ENCODE measurements at regions not wholly inside any gene's neighbourhood (a gene's known extent, or its start where the extent isn't known, plus 50 kb on each side); places are given as distances from the start of the nearest gene placed in this dataset.
A peak's percentile ranks its signal among the peaks of the same experiment; 100 is the strongest.
"Not testable (repeated sequence)": the region's sequence is repeated elsewhere in the genome, so short reads cannot be mapped to it uniquely, and the experiment has no call there.

DNA sequence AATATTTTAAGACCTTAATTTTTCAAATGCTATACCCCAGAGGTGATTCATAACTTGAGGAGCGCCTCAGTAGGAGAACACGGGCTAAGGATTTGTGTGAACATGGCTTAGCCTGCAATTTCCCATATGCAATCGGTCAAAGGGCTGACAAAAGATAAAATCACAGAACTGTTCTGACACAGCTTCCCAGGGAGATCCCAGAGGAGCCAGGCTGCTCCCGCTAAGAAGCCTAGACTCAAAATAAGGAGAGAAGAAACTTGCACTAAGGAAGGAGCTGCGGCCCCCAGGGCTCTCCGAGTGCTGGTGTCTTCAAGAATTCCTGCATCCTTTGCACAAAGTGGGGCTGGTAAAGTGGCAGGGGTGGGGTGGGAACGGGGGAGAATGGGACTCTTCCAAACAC, 106.3 kb upstream of the DLG1 start:
- DNase-seq, result no peak

DNA sequence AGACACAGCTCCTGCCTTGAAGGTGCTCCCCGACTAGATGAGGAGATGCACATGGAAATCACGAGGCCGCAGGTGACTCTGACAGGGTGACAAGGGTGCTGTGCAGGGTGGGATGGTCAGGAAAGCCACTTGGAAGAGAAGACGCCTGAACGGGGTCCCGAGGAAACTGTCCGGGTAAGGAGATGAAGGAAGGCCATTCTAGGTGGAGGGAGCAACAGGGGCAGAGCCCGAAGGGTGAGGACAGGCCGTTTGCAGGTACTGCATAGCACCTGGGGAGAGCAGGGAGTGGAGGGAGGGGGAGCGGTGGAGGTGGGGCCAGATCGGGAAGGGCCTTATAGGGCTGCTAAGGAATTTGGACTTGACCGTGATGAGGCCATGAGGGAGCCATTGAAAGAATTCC, 105.6 kb upstream of the DLG1 start:
- DNase-seq, result no peak

DNA sequence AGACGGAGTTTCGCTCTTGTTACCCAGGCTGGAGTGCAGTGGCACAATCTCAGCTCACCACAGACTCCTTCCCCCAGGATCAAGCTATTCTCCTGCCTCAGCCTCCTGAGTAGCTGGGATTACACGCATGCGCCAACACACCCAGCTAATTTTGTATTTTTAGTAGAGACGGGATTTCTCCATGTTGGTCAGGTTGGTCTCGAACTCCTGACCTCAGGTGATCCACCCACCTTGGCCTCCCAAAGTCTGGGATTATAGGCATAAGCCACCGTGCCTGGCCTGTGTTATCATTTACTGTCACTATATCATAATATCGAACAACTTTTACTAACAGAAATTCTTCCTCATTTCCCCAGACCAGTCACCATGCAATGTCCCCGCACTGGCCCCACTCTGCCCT, 104.0 kb upstream of the DLG1 start:
- not testable (repeated sequence) for DNase-seq

DNA sequence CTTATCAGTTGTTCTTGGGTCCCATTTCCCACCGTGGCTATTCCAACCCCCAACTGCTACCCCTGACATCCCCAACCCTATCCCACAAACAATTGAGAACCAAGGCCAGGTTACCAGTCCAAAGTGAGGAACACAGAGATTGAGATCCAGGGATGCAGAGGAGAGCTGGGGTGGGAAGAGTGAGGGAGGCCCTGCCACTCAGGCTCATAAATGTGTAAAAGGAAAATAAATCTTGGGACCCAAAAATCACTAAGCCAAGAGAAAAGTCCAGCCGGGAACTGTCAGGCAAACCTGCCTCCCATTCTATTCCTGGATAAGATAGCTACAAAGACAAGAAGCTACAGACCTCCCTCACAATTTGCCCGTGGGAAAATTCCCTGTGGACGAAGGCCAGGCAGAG, 101.1 kb upstream of the DLG1 start:
- DNase-seq, result no peak

DNA sequence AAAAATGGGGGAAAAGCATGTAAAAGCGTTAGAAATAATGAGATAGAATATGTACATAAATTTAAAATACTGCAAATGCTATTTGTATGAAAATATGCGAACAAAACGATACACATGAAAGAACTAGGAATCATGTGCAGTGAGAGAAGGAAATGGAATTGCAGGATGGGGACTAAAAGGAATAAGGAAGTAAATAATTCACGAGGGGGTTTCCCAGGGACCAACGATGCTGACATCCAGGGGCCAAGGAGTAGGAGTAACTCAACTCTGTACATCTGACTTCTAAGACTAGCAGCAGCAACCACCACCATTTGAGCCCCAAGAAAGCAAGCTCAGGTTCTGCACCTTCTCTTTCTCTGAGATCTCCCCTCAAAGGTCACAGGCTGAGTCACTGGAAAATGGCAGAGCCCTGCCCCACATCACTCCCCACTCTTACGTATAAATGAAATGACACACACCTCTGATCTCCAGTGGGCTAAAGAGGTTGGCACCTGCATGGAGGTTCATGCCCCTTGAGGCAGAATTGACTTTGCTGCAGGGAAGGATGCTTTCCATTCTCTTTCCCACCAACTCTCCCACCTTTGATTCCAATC, 100.0 kb upstream of the DLG1 start:
- no peak for DNase-seq

DNA sequence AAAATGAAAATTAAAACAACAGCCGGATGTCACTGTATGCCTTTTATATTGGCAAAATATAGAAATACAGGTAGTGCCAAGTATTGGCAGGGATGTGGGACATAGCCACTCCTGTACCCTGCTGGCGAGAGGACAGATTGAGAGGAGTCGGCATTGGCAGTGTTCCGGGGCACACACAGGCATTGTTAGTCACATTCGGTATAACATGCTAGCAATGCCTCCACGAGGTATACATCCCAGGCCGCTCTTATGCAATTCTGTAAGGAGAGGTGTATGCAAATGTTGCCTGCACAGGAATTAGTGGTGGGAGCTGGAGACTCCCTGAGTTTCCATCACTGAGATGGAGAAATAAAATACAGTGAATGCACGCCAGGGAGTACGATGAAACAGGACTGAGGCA, 99.4 kb upstream of the DLG1 start:
- no peak for DNase-seq

DNA sequence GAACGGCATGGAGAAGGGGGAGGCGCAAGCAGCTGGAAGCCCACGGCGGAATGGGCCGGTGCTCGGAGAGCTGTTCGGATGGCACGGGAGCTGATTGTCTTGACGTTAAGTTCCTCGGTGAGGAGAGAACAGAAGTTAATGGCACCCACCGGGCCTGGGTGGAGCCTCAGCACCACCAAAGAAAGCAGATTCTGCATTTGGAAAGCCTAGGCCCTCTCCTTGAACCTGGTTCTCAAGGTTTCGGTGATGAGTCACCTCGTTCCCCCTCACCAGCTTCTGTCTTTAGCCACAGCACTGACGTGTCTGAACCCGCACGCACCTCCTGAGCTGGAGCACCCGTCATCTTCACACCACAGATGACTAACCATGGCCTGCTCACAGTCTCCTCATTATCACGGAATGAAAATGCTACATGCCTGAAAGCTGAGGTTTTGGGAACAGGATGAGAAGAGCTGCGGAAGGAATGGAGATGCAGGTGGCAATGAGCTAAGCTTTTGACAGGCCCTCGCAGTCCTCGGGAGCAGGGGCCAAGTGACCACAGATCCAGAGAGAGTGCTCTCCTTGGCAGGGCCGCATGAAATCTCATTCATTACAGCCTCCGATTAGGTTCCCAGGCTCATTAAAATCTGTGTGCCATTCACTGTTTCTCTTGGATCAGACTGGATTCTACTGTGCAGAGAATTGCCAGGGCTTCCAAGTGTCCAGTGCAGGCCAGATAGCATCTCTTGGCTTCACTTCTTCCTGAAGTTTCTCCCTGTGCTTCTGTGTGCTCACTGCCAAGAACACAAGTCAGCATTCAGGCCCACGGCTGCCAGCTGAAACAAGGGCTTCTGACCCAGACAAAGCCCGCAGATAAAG, 96.3 kb upstream of the DLG1 start:
- no peak for DNase-seq

DNA sequence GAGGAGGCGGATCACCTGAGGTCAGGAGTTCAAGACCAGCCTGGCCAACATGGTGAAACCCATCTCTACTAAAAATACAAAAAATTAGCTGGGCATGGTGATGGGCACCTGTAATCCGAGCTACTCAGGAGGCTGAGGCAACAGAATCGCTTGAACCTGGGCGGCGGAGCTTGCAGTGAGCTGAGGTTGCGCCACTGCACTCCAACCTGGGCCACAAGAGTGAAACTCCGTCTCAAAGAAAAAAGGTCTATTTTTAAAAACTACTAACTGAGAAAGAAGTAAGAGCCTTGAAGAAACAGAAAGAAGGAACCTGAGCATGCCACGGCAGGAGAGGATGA, 95.7 kb upstream of the DLG1 start:
- DNase-seq, result not testable (repeated sequence)

DNA sequence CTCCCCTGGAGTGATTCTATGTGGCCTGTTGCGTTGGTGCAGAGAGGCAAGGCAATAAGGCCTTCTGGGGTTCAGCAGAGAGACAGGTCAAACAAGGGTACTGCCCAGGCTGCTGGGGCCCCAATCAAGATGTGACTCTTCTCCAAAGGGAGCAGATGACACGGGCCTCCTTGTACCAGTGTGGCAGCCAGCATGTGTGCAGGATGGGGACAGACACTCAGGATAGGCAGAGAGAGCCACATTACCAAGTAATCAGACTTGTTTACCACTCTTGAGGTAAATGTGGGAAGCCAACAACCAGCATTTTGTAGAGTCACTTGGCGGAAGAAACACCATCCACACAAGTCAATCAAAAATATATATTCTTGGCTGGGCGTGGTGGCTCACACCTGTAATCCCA, 95.3 kb upstream of the DLG1 start:
- no peak for DNase-seq

DNA sequence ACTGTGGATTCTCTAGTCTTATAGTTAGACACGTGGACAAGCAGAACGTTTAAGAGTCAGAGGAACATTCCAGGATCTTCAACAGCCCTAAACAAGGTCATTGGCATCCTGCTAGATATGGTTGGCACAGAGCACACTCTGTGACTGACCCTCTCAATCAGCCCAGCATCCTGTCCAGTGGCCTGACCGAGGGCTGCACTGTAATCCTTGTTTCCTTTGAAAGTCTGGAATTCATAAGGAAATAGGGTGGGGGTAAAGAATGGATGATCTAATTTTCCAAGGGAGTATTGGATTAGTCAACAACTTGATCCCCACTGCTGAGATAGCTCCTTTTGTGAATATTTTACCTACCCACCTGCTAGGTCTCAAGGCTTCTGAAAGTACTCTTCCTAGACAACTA, 94.5 kb upstream of the DLG1 start:
- no peak for DNase-seq

DNA sequence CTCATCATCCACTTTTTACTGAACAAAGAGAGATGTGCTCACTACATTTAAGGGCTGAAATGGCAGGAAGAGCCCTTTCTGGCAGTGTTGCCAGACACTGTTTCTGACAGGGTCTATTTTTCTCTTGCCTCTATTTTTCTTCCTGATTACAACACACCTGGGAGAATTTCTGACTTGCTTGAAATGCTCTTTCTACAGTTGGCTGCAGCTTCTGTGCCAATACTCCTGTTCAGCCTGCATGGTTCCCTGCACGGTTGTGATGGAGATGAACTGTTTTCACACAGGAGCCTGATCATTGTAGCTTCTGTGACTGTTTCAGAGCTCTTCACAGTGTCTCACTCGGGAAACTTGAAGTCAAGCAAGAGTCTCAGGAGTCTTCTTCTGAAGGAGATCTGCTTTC, 83.0 kb upstream of the DLG1 start:
- DNase-seq, result no peak

DNA sequence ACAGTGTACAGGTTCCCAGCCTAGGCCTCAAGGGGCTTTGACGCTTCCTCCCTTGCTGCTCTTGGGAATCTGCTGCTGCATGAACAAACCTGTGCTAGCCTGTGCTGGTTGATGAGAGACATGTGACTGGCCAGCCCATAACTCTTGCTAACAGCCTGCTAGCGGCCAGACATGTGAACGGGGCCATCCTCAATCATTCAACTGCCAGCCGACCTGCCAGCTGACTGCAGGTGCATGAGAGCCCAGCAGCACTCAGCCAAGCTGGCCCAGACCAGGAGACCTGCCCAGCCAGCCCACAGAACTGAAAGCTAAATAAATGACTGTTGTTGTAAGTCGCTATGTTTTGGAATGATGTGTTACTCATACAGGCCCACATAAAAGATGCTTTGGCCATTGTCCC, 82.4 kb upstream of the DLG1 start:
- peak; percentile 34 for DNase-seq

DNA sequence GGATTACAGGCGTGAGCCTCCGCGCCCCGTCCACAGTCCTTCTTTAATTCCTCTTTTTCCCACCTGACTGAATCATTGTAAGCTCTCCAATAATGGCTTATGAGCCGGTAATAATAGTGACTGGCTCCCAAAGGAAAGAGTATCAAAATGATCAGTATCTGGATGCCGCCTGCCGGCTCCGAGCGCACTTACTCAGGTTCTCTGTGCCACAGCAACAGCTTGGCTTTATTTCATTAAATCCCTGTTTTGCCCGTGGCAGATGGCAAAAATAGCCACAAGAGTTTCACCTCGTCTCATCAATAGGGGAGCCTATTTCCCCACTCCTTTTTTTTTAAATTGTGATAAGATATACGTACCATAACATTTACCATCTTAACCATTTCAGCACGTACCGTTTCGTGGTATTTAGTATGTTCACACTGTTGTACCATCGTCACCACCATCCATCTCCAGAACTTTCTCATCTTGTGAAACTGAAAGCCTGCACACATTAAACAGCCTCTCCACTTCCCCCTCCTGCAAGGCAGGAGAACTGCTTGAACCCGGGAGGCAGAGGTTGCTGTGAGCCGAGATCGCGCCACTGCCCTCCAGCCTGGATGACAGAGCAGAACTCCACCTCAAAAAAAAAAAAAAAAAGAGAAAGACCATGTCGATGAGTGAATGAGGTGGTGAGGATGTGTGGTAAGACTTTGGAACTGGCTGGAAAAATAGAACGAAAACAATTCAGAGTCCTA, 80.7 kb upstream of the DLG1 start:
- DNase-seq, result no peak

DNA sequence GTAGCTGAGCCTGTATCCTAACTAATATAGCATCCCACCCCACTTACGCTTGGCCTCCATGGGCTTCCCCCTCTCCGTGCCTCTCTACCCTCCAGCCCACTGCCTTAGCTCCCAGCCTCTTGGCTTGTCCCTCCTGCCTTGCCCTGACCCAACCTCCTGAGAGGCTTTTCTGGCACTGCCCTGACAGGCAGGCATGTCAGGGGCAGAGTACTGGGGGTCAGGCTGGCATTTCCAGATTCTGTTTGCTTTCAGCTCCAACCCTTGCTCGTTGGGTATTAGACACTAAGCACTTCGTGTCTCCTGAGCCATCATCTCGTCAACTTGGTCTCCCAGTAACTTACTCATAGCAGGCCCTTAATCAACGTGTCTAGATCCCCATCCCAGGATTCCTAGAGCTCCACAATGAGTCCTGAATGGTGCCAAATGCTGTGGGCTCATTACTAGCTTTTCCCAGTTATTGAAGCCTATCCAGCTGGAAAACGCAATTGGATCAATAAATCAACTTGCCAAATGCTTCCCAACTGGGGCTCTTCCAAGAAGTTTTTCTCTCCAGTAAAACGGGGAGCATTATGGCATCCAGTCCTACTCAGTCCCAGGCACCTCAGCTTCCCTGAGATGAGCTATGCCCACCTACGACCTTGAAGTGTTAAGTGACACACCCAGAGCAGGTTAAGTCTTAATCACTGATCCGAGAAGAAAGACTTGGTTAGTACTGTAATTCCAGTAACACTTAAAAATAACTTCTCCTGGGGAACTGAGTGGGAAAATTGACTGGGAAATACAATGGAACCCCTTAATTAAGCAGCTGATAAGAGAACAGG, 78.5 kb upstream of the DLG1 start:
- DNase-seq, result peak; percentile 93

DNA sequence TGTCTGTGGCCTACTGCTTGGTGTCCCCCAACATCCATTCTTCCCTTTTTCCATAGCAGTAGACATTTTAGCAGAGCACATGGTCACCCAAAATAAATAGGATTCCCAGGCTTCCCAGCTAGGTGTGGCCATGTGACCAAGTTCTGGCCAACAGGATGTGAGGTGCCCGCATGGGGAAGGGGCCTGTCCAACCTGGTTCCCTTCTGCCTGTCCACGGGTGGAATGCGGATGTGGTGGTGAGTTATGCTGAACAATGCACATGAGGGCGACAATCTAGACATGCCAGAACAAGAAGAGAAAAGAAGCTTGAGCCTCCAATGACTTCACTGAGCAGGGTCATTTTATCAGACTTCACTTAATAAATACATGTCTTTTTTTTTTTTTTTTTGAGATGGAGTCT, 77.6 kb upstream of the DLG1 start:
- no peak for DNase-seq

DNA sequence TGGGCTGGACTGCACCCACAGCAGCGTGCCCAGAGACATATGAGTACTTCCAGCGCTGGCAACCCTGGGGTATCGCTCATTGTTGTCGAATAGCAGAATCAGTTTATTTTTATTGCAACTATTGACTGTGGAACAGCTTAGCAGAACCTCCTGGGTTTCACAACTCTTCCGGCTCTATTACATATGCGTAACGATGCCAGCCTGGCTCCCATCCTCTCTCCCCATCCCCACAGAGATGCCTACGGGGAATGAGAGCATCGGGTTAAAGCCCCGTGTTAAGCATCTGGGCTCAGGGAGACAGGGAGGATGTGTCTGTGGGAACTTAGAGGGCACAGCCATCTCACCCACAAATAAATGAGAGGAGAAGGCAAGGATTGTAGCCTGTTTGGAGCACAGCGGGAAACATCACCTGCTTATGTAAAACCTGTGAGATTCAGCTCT, 76.6 kb upstream of the DLG1 start:
- no peak for DNase-seq

DNA sequence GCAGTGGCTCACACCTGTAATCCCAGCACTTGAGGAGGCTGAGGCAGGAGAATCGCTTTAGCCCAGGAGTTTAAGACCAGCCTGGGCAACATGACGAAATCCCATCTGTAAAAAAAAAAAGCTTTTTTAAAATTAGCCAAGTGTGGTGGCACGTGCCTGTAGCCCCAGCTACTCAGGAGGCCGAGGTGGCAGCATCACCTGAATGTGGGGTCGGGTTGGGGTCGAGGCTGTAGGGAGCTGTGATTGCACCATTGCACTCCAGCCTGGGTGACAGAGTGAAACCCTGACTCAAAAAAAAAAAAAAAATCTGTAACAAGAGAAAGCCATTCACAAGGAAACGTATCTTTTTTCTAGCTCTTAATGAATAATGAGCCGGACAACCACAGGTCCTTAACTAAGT, 74.7 kb upstream of the DLG1 start:
- DNase-seq, result no peak

DNA sequence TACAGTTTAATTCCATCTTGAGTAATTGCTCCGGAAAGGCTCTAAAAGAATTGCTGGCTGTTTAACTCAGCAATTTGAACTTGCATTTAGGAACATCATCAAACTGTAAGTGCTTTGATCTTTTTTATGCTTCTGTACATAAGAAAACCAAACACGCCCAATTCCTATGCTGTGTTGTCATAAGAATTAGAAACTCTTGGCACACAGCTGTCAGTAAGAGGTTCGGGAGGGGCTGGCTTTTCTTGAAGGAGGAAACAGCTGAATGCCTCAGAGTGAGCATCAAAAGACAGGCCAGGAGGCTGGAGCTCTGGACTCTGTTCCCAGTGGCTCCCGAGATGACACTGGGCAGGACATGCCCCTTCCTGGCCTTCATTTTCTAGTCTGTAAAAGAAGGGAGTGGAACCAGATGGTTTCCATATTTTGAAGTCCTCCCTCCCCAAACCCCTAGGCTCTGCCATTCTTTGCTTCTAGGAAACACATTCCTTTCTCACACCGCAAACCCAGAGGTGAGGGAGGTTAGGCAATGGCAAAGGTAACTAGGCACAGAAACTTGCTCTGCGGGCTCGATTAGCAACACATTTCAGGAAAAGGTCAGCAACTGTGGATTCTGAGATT, 73.7 kb upstream of the DLG1 start:
- DNase-seq, result no peak

DNA sequence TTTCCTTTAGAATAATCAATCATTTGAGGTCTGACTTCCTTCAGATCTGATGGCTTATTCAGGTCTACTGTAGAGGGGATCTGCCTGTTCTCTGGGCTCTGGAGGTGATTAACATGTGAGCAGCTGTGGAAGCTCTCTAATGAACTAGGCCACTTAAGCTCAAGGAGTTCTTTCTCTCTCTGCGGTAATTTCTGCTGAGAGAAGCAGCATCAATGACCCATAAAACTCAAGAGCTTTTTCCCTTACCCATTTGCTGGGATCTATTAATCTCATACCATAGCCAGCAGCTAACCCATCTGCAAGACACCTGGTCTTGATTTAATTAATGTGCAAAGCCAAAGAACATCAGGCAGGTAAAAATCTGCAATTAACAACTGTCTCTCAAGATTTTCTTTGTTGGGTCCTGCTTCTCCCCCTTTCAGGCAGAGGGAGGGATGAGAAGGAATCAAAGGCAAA, 73.2 kb upstream of the DLG1 start:
- peak; percentile 7 for DNase-seq

DNA sequence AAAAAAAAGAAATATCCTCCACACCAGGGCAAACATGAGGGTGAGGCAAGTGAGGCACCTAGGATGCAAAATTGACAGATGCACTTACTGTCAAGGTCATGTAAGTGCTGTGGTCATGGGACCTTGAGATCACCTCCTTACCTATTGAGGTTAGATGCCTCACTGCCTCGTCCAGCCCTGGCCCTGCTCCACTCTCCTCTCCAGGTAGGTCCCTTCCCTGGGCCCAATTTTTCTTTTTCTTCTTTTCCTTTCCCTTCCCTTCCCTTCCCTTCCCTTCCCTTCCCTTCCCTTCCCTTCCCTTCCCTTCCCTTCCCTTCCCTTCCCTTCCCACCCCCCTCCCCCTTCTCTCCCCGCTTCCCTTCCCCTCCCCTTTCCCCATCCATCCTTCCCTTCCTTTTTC, 71.1 kb upstream of the DLG1 start:
- DNase-seq, result no peak

DNA sequence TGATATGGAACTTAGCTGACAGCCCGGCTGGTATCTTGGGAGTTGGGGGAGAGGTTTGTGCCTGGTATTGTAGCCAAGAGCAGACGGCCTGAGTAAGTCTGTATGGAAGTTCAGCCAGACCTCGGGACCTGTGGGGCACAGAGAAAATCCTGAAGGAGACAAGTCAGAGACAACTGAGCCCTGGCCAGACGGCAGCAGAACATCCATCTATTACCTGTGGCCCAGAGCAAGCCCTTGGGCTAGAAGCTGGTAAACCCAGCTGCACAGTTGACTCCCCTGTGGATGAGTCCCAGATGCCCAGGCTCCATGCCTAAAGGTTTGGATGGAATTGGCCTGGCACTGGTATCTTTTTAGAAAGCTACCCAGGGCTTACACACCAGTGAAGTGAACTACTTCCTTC, 70.4 kb upstream of the DLG1 start:
- DNase-seq, result no peak

DNA sequence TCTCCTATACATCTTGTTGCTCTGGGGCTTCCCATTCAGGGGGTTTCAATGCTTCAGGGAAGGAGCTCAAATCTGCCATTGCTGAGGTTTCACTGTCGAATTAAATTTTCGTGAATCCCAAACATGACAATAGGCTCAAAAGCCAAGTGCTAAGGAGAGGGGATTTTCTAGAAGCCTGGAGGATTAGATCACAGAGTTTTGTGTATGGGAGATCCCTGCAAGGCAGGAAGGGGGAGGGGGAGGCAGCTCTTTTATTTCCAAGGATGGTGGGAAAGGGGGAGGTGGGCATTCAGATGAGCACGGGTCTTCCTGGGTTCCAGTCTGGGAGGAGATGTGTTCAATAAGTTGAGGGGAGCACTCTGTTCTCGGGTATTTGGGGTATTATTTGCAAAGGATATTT, 69.9 kb upstream of the DLG1 start:
- no peak for DNase-seq
